MCF 10A (cell line): ENCODE measurements at regions not wholly inside any gene's neighbourhood (a gene's known extent, or its start where the extent isn't known, plus 50 kb on each side); places are given as distances from the start of the nearest gene placed in this dataset.

ENCODE experiments used
- BruUV-seq: library from RNA; stranded (reverse); fragments of 400-500 nt; replicated peaks from 2 replicates; lab custom pipeline; 2021; lab: Mats Ljungman, UMichigan
- CTCF ChIA-PET: fragments of 300-600 bp; sonication (Branson Sonifier 250); formaldehyde crosslinking; extraction: SDS; loops from one replicate; lab custom pipeline; 2021; ENCODE audit warnings: antibody characterized with exemption, inconsistent platforms; lab: Yijun Ruan, JAX
- POLR2A ChIA-PET: fragments of 300-600, 350-650 bp; sonication (Branson Sonifier 250); formaldehyde crosslinking; extraction: SDS; loops from one replicate; lab custom pipeline; 2020; ENCODE audit warnings: antibody characterized with exemption, inconsistent platforms; lab: Yijun Ruan, JAX
- DNase-seq: peaks from one replicate; pipeline ENCODE4 v3.0.0-alpha.2; 2018; ENCODE audit not compliant: unreplicated experiment
- H3K27ac Mint-ChIP-seq: one replicate; pipeline ENCODE4 v1.8.0; 2022; ENCODE audit warnings: mild to moderate bottlenecking, low read depth, mixed read lengths; ENCODE audit not compliant: unreplicated experiment
- H3K27me3 Mint-ChIP-seq: one replicate; pipeline ENCODE4 v1.8.0; 2022; ENCODE audit warnings: mixed read lengths; ENCODE audit not compliant: insufficient read depth, unreplicated experiment
- H3K36me3 Mint-ChIP-seq: one replicate; pipeline ENCODE4 v1.8.0; 2022; ENCODE audit warnings: mild to moderate bottlenecking, moderate library complexity, mixed read lengths; ENCODE audit not compliant: insufficient read depth, unreplicated experiment
- H3K4me1 Mint-ChIP-seq: one replicate; pipeline ENCODE4 v1.8.0; 2022; ENCODE audit warnings: mixed read lengths; ENCODE audit not compliant: insufficient read depth, unreplicated experiment
- H3K4me3 Mint-ChIP-seq: one replicate; pipeline ENCODE4 v1.8.0; 2022; ENCODE audit warnings: mild to moderate bottlenecking, moderate library complexity, mixed read lengths; ENCODE audit not compliant: unreplicated experiment
- H3K9me3 Mint-ChIP-seq: one replicate; pipeline ENCODE4 v1.8.0; 2022; ENCODE audit warnings: mixed read lengths; ENCODE audit not compliant: unreplicated experiment
- intact Hi-C: fragments of 100-400 bp; cut with micrococcal nuclease; formaldehyde crosslinking; loops from 2 replicates; pipeline ENCODE4 v1.14.1; 2022
- TF ChIP-seq, protein P1 (sequence below): fragments of 200-600 bp; IDR thresholded peaks from one replicate; pipeline ENCODE4 v1.8.0; 2022; ENCODE audit warnings: antibody characterized with exemption, mild to moderate bottlenecking; ENCODE audit not compliant: unreplicated experiment

DNA sequence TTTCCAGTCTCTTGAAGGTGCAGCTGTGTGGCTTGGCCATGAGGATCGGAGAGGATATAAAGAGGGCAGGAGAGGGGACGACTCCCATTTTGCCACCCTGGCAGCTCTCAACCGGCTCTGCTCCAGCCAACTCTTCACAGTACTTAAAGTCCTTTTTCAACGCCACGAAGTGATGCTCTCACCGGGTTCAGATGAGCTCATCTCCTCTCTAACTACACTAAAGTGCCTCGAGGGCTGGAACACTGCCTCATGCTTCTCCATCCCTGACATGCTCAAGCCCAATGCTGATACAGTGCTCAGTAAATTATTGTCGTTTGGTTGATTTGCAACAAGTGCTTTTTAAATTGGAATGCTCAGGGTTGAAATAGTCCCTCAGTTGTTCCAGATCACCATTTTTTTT lies 97.8 kb downstream of the GTPBP8 start:
- H3K9me3 Mint-ChIP-seq: no peaks in the 10 kb centered on the region
- BruUV-seq: no TSS peak
- POLR2A ChIA-PET: interaction anchor here (0.6 kb wide), 1 partner anchor 502 kb away, joined by 3 read pairs; no protein-coding TSS in a partner anchor
- CTCF ChIA-PET: interaction anchor here (0.7 to 1.3 kb wide), 5 partner anchors 9 to 200 kb away, joined by 3 to 6 read pairs (median 3); no protein-coding TSS in a partner anchor
- TF ChIP-seq, protein P1, sequence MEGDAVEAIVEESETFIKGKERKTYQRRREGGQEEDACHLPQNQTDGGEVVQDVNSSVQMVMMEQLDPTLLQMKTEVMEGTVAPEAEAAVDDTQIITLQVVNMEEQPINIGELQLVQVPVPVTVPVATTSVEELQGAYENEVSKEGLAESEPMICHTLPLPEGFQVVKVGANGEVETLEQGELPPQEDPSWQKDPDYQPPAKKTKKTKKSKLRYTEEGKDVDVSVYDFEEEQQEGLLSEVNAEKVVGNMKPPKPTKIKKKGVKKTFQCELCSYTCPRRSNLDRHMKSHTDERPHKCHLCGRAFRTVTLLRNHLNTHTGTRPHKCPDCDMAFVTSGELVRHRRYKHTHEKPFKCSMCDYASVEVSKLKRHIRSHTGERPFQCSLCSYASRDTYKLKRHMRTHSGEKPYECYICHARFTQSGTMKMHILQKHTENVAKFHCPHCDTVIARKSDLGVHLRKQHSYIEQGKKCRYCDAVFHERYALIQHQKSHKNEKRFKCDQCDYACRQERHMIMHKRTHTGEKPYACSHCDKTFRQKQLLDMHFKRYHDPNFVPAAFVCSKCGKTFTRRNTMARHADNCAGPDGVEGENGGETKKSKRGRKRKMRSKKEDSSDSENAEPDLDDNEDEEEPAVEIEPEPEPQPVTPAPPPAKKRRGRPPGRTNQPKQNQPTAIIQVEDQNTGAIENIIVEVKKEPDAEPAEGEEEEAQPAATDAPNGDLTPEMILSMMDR: no peak
- no peak overlapping the region for H3K4me3 Mint-ChIP-seq
- H3K27ac Mint-ChIP-seq: no peak overlapping the region
- H3K27me3 Mint-ChIP-seq: peaks cover 43% of the 10 kb centered on the region
- H3K4me1 Mint-ChIP-seq: peaks cover 20% of the 10 kb centered on the region
- H3K36me3 Mint-ChIP-seq: no peaks in the 10 kb centered on the region
- intact Hi-C loops: no loop called here
- no peak for DNase-seq

DNA sequence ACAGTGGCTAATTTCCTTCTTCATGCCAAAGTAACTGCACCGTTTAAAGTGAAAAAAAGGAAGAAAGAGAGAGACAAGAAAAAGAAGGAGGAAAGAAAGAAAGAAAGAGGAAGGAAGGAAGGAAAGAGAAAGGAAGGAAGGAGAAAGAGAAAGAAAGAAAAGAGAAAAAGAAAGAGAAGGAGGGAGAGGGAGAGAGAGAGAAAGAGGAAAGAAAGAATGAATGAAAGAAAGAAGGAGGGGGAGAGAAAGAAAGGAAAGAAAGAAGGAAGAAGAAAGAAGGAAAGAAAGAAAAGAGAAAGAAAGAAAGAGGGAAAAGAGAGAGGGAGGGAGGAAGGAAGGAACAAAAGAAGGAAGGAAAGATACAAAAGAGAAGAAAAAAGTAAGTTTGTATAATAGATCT lies 100.6 kb downstream of the GTPBP8 start:
- no peak overlapping the region for H3K27ac Mint-ChIP-seq
- ChIA-PET POLR2A (no interaction called here), CTCF (interaction anchor here (0.6 kb wide), 1 partner anchor 13 kb away, joined by 3 read pairs; no protein-coding TSS in a partner anchor)
- no peak for DNase-seq
- H3K4me1 Mint-ChIP-seq: peaks cover 6% of the 10 kb centered on the region
- H3K36me3 Mint-ChIP-seq: no peaks in the 10 kb centered on the region
- no TSS peak for BruUV-seq
- no peaks in the 10 kb centered on the region for H3K9me3 Mint-ChIP-seq
- no peak overlapping the region for H3K4me3 Mint-ChIP-seq
- intact Hi-C loops: no loop called here
- H3K27me3 Mint-ChIP-seq: peaks cover 43% of the 10 kb centered on the region
- TF ChIP-seq, protein P1: no peak

DNA sequence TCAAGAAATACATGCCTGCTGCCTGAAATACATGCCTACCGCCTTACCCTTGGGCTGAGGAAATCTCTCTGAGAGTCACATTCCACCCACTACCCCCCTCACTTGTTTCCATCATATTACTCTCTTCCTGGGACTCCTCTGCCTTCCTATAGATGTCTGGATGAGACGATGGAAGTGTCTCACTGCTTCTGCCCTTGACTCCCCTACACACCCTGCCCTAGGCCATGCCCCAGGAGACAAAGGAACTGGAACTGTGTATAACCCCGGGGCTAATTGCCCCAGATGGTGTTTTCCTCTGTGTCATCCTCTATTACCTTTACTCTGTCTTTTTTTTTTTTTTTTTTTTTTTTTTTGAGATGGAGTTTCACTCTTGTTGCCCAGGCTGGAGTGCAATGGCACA lies 102.0 kb downstream of the GTPBP8 start:
- Mint-ChIP-seq H3K9me3 (no peaks in the 10 kb centered on the region), H3K4me1 (peaks cover 10% of the 10 kb centered on the region), H3K36me3 (no peaks in the 10 kb centered on the region), H3K27me3 (peaks cover 41% of the 10 kb centered on the region), H3K27ac (no peak overlapping the region), H3K4me3 (no peak overlapping the region)
- intact Hi-C loops: no loop called here
- ChIA-PET CTCF (no interaction called here), POLR2A (no interaction called here)
- TF ChIP-seq, protein P1: no peak
- no TSS peak for BruUV-seq
- DNase-seq: no peak

DNA sequence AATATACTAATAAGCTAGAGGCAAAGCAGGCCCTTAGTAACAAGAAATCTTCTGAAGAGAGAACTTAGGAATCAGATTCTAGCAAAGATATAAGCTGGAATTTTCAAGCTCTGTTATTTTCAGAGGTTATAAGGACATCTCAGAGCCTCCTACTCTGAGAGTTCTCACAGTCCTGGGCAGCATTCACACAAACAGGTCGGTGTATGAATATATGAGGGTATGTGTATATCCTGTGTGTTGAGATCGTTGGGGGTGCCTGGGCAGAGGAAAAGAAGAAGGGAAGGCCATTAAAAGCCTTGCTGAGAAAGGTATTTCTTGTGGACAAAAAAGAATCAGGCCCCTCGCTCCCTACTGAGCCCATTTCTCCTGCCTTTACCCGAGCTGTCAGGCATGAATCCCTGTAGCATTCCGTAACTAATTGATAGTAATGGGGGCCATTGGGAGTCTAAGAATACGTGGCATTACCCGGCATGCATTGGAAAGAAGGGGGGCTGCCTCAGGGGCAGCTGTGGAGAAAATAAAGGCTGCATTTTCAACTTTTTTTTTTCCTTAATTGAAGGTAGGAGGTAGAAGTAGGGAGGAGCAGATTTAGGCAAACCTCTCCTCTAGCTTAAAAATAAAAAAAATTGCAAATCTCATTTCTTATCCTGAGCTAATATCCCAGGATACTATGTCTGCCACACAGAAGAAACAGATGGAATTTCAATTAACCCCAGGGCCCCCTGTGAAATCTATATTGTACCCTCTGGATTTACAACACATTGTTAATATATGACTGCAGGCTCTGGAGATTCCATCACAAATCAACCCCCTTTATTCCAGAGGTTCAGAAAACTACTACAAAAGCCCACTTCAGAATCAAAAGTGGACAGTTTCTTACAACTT lies 103.8 kb downstream of the GTPBP8 start:
- no peak overlapping the region for H3K27ac Mint-ChIP-seq
- no TSS peak for BruUV-seq
- intact Hi-C loops: no loop called here
- H3K4me3 Mint-ChIP-seq: no peak overlapping the region
- H3K36me3 Mint-ChIP-seq: no peaks in the 10 kb centered on the region
- ChIA-PET POLR2A (interaction anchor here (0.6 kb wide), 1 partner anchor 132 kb away, joined by 4 read pairs; no protein-coding TSS in a partner anchor), CTCF (interaction anchor here (0.6 kb wide), 1 partner anchor 240 kb away, joined by 3 read pairs; no protein-coding TSS in a partner anchor)
- no peak for DNase-seq
- H3K27me3 Mint-ChIP-seq: peaks cover 23% of the 10 kb centered on the region
- H3K9me3 Mint-ChIP-seq: no peaks in the 10 kb centered on the region
- TF ChIP-seq, protein P1: no peak
- H3K4me1 Mint-ChIP-seq: peaks cover 26% of the 10 kb centered on the region
